ENCODE measurements at regions not wholly inside any gene's neighbourhood (a gene's known extent, or its start where the extent isn't known, plus 50 kb on each side); places are given as distances from the start of the nearest gene placed in this dataset.
A peak's percentile ranks its signal among the peaks of the same experiment; 100 is the strongest.
"Not testable (repeated sequence)": the region's sequence is repeated elsewhere in the genome, so short reads cannot be mapped to it uniquely, and the experiment has no call there.

- Mint-ChIP-seq H3K9me3 (peaks cover 2% of the 10 kb centered on the region), H3K36me3 (no peaks in the 10 kb centered on the region), H3K4me1 (peaks cover 3% of the 10 kb centered on the region)
These were observed 248.9 kb upstream of the PROK2 start for GRCh38 chr3:72033666-72034428.

DNA sequence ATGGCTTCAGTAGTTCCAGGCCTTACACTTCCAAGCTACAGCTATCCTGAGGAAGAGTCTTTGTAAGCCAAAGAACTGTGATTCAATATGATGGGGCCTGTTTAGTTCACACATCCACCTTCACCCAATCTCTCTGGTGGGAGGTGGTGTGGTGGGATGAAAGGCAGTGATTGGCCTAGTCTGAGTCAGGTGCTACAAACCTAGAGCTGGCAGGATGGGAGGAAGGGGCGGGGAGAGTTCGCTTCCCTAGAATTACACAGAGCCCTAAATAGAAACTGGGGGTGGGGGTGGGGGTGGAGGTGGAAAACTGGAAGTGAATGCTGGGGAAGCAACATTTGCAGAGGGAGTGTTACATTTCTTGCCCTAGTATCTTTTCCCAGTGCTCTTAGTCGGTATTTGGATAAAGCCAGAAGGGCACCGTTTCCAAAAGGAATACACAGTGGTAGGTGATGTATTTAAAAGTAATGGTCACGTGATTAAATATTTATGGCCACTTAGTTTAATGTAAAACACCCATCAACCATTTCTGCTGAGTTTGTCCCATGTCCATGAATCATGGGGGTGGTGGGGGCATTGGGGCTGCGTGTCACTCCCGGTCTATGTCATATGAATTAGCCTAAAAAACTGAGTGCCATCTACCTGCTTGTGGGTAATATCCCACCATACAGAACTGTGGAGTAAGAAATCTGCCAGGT lies 247.6 kb upstream of the PROK2 start:
- Histone ChIP-seq H3K4me1 (peaks cover 12% of the 10 kb centered on the region), H3K9me3 (ENCODE audit: low read depth) (no peaks in the 10 kb centered on the region), H3F3A (ENCODE audit: low read depth) (peaks cover 5% of the 10 kb centered on the region), H2AFZ (replicated peaks) (no peak overlapping the region), H3K27ac (no peak overlapping the region), H3K4me3 (no peak overlapping the region), H3K4me2 (no peak overlapping the region), H3K9ac (no peak overlapping the region), H3K27me3 (no peaks in the 10 kb centered on the region), H3K79me2 (ENCODE audit: low read depth) (no peaks in the 10 kb centered on the region), H3K36me3 (no peaks in the 10 kb centered on the region), H4K20me1 (ENCODE audit: low read depth) (no peaks in the 10 kb centered on the region)
- TF ChIP-seq, protein P1, sequence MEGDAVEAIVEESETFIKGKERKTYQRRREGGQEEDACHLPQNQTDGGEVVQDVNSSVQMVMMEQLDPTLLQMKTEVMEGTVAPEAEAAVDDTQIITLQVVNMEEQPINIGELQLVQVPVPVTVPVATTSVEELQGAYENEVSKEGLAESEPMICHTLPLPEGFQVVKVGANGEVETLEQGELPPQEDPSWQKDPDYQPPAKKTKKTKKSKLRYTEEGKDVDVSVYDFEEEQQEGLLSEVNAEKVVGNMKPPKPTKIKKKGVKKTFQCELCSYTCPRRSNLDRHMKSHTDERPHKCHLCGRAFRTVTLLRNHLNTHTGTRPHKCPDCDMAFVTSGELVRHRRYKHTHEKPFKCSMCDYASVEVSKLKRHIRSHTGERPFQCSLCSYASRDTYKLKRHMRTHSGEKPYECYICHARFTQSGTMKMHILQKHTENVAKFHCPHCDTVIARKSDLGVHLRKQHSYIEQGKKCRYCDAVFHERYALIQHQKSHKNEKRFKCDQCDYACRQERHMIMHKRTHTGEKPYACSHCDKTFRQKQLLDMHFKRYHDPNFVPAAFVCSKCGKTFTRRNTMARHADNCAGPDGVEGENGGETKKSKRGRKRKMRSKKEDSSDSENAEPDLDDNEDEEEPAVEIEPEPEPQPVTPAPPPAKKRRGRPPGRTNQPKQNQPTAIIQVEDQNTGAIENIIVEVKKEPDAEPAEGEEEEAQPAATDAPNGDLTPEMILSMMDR (IDR thresholded peaks at IDR 0.05), result no peak
- Mint-ChIP-seq H3K9me3 (no peaks in the 10 kb centered on the region), H3K4me3 (no peak overlapping the region), H3K27me3 (ENCODE audit: insufficient read depth, low read depth) (no peaks in the 10 kb centered on the region), H3K4me1 (peaks cover 8% of the 10 kb centered on the region), H3K27ac (no peak overlapping the region), H3K36me3 (no peaks in the 10 kb centered on the region)
- DNase-seq (ENCODE audit: low spot score), result no peak

More at GRCh38 chr3:72033666-72034428, 248.9 kb upstream of the PROK2 start:
- Histone ChIP-seq H3K4me2 (no peak overlapping the region), H3F3A (ENCODE audit: low read depth) (peaks cover 4% of the 10 kb centered on the region), H3K27me3 (no peaks in the 10 kb centered on the region), H3K27ac (no peak overlapping the region), H2AFZ (replicated peaks) (no peak overlapping the region), H4K20me1 (ENCODE audit: low read depth) (no peaks in the 10 kb centered on the region), H3K9me3 (ENCODE audit: low read depth) (no peaks in the 10 kb centered on the region), H3K9ac (no peak overlapping the region), H3K36me3 (no peaks in the 10 kb centered on the region), H3K4me1 (peaks cover 12% of the 10 kb centered on the region), H3K79me2 (ENCODE audit: low read depth) (no peaks in the 10 kb centered on the region), H3K4me3 (no peak overlapping the region)
- H3K27ac Mint-ChIP-seq, result no peak overlapping the region
- H3K27me3 Mint-ChIP-seq (ENCODE audit: insufficient read depth, low read depth), result no peaks in the 10 kb centered on the region
- DNase-seq (ENCODE audit: low spot score), result no peak
- TF ChIP-seq, protein P1 (IDR thresholded peaks at IDR 0.05), result no peak
- TF ChIP-seq EZH2 (IDR thresholded peaks at IDR 0.05) (no peak), EZH2phosphoT487 (IDR thresholded peaks at IDR 0.05) (no peak)
- H3K4me3 Mint-ChIP-seq, result no peak overlapping the region

DNA sequence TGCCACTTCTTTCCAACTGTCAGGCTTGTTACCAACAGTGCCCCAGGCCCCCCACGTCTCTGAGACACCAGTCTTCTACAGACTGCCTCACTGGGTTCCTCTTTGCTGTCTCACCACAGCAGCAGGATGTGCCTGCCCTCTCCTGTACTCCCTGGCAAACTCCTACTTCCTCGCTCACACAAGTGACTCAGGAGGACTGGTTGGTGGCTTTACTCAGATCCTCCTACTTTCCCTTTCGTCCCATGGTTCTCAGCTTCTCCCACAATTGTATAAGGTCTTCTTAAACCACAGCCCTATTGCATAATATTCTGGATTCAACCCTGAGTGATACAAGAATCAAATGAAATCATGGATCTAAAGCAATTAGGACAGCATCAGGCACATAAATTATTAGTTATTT lies 246.6 kb upstream of the PROK2 start:
- H3K4me1 Mint-ChIP-seq, result peaks cover 8% of the 10 kb centered on the region
- H3K27ac Mint-ChIP-seq, result no peak overlapping the region
- no peaks in the 10 kb centered on the region for H3K27me3 Mint-ChIP-seq (ENCODE audit: insufficient read depth, low read depth)

GRCh38 chr3:72030296-72030695 lies 245.3 kb upstream of the PROK2 start:
- peaks cover 12% of the 10 kb centered on the region for H3K4me1 ChIP-seq
- H3K36me3 Mint-ChIP-seq; H3K9ac ChIP-seq; H3K4me2 ChIP-seq; H3K9me3 ChIP-seq (ENCODE audit: low read depth); H2AFZ ChIP-seq (replicated peaks); H3K27ac Mint-ChIP-seq; H3K4me3 ChIP-seq; H3F3A ChIP-seq (ENCODE audit: low read depth); H3K36me3 ChIP-seq; H3K9me3 Mint-ChIP-seq; H3K79me2 ChIP-seq (ENCODE audit: low read depth); H3K4me3 Mint-ChIP-seq; DNase-seq (ENCODE audit: low spot score); H3K27me3 ChIP-seq; H4K20me1 ChIP-seq (ENCODE audit: low read depth); H3K4me1 Mint-ChIP-seq; H3K27me3 Mint-ChIP-seq (ENCODE audit: insufficient read depth, low read depth); H3K27ac ChIP-seq: not testable (repeated sequence)

More for the DNA sequence above, 246.6 kb upstream of the PROK2 start:
- no peaks in the 10 kb centered on the region for H3K9me3 Mint-ChIP-seq
- Histone ChIP-seq H2AFZ (replicated peaks) (no peak overlapping the region), H3K27me3 (no peaks in the 10 kb centered on the region), H3K9ac (no peak overlapping the region), H3K4me2 (no peak overlapping the region), H3K27ac (no peak overlapping the region), H3F3A (ENCODE audit: low read depth) (peaks cover 5% of the 10 kb centered on the region), H3K4me1 (peaks cover 12% of the 10 kb centered on the region), H3K79me2 (ENCODE audit: low read depth) (no peaks in the 10 kb centered on the region), H4K20me1 (ENCODE audit: low read depth) (no peaks in the 10 kb centered on the region), H3K36me3 (no peaks in the 10 kb centered on the region), H3K9me3 (ENCODE audit: low read depth) (no peaks in the 10 kb centered on the region), H3K4me3 (no peak overlapping the region)
- H3K36me3 Mint-ChIP-seq, result no peaks in the 10 kb centered on the region
- TF ChIP-seq EZH2 (IDR thresholded peaks at IDR 0.05), result no peak
- TF ChIP-seq, protein P1 (IDR thresholded peaks at IDR 0.05), result no peak
- TF ChIP-seq EZH2phosphoT487 (IDR thresholded peaks at IDR 0.05), result no peak
- no peak for DNase-seq (ENCODE audit: low spot score)
- H3K4me3 Mint-ChIP-seq, result no peak overlapping the region

DNA sequence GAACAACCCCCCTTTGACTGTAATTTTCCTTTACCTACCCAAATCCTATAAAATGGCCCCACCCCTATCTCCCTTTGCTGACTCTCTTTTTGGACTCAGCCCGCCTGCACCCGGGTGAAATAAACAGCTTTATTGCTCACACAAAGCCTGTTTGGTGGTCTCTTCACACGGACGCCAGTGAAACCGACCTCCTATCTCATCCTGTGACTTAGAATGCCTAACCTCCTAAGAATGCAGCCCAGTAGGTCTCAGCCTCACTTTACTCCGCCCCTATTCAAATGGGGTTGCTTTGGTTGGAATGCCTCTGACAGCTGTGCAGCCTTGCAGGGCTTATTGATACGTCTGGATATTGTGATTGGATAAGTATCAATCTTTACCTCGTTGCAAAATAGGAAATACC lies 243.8 kb upstream of the PROK2 start:
- not testable (repeated sequence) for H3K9ac ChIP-seq, H3K4me3 ChIP-seq
- peak overlapping the region; percentile 52 for H3K27ac Mint-ChIP-seq

More for the DNA sequence above, 243.8 kb upstream of the PROK2 start:
- Histone ChIP-seq H3K4me1 (peaks cover 12% of the 10 kb centered on the region), H3K4me2 (peak overlapping the region; percentile 53), H3K27ac (peak overlapping the region; percentile 47)
- not testable (repeated sequence) for H2AFZ ChIP-seq (replicated peaks); H3K36me3 Mint-ChIP-seq; H3K27me3 ChIP-seq; H3F3A ChIP-seq (ENCODE audit: low read depth); H3K4me1 Mint-ChIP-seq; H3K79me2 ChIP-seq (ENCODE audit: low read depth); H3K36me3 ChIP-seq; H4K20me1 ChIP-seq (ENCODE audit: low read depth); H3K27me3 Mint-ChIP-seq (ENCODE audit: insufficient read depth, low read depth); H3K9me3 ChIP-seq (ENCODE audit: low read depth)
- DNase-seq (ENCODE audit: low spot score), result peak; percentile 88
- Mint-ChIP-seq H3K9me3 (peaks cover 10% of the 10 kb centered on the region), H3K4me3 (peak overlapping the region; percentile 16)
